ENCODE measurements at regions not wholly inside any gene's neighbourhood (a gene's known extent, or its start where the extent isn't known, plus 50 kb on each side); places are given as distances from the start of the nearest gene placed in this dataset.

DNA sequence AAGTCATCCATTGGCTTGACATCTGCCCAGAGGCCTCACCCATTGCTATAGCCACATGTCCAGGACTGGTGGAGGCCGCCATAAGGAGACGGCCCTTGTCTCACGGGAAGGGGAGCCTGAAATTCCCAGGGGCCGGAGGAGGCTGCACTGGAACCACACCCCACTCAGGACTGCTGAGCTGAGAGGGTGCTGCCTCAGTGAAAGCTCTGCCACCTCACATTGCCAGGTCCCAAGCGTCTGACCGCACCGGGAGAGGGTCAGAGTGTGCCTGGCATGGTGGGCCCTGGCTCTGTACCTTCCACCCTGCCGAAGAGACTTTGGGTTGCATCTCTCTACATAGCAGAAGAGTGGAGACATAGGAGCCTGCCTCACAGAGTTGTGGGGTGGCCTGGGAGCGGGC, 134.1 kb upstream of the GLI2 start:
- in situ Hi-C loops (cut with HindIII; ENCODE audit: extremely low pct_ligation_motif_present, low pct_unique_long_range_greater_than_20kb): no loop called here
- Histone ChIP-seq H3K36me3 (replicated peaks in 1 of 2; ENCODE audit: control insufficient read depth in 1 of 2, insufficient read depth in 2 of 2, low read length in 2 of 2) (no peaks in the 10 kb centered on the region), H3K4me2 (ENCODE audit: low read depth, low read length) (no peak overlapping the region), H3K27me3 (ENCODE audit: control insufficient read depth in 1 of 2, insufficient read depth in 2 of 2, low read length in 2 of 2) (peaks cover 12 to 91% of the 10 kb centered on the region in 2 experiments), H4K20me1 (ENCODE audit: insufficient read depth, low read length) (peaks cover 5% of the 10 kb centered on the region; the same call in 1 of the 2 replicates), H3K9ac (ENCODE audit: insufficient read depth, low read depth, low read length) (no peak overlapping the region), H3K9me3 (ENCODE audit: low read length) (no peaks in the 10 kb centered on the region), H3K4me3 (replicated peaks in 1 of 3; ENCODE audit: insufficient read depth in 1 of 3, low read depth in 2 of 3, low read length in 3 of 3) (no peak overlapping the region), H3K4me1 (ENCODE audit: insufficient read depth, low read length) (peaks cover 13% of the 10 kb centered on the region; the same call in 1 of the 2 replicates), H2AFZ (ENCODE audit: low read length) (no peak overlapping the region), H3K27ac (ENCODE audit: extremely low read length, insufficient read depth, low read length) (no peak overlapping the region), H3K79me2 (ENCODE audit: insufficient read depth, low read length) (no peaks in the 10 kb centered on the region)
- ChIA-PET POLR2A (no interaction called here), CTCF (ENCODE audit: low intra/inter-chr PET ratio, low total read pairs) (no interaction called here)
- DNase-seq (ENCODE audit: low spot score) (no peak), FAIRE-seq (no peak), ATAC-seq (no peak)
- WGBS (ENCODE audit: low lambda C conversion rate): 35% methylated on average over 7 of the region's 9 CpGs
- BruUV-seq (replicated peaks): no TSS peak
- intact Hi-C loops (cut with micrococcal nuclease; ENCODE audit: unreplicated experiment): no loop called here
- TF ChIP-seq HDAC2 (CRISPR knock-in tag; IDR thresholded peaks at IDR 0.05) (no peak), ZFP41 (CRISPR knock-in tag; IDR thresholded peaks at IDR 0.05; ENCODE audit: borderline replicate concordance) (no peak), CBX1 (IDR thresholded peaks at IDR 0.05; ENCODE audit: low read depth) (no peak), HNRNPH1 (optimal IDR thresholded peaks at IDR 0.05; ENCODE audit: low read depth, low read length) (no peak), SIX4 (CRISPR knock-in tag; IDR thresholded peaks at IDR 0.05) (no peak), CENPT (CRISPR knock-in tag; IDR thresholded peaks at IDR 0.05; ENCODE audit: low read depth) (no peak), MAF1 (CRISPR knock-in tag; IDR thresholded peaks at IDR 0.05; ENCODE audit: borderline replicate concordance) (no peak)
- TF ChIP-seq, protein P1, sequence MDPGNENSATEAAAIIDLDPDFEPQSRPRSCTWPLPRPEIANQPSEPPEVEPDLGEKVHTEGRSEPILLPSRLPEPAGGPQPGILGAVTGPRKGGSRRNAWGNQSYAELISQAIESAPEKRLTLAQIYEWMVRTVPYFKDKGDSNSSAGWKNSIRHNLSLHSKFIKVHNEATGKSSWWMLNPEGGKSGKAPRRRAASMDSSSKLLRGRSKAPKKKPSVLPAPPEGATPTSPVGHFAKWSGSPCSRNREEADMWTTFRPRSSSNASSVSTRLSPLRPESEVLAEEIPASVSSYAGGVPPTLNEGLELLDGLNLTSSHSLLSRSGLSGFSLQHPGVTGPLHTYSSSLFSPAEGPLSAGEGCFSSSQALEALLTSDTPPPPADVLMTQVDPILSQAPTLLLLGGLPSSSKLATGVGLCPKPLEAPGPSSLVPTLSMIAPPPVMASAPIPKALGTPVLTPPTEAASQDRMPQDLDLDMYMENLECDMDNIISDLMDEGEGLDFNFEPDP (CRISPR knock-in tag; conservative IDR thresholded peaks at IDR 0.05): no peak
- TF ChIP-seq, protein P2, sequence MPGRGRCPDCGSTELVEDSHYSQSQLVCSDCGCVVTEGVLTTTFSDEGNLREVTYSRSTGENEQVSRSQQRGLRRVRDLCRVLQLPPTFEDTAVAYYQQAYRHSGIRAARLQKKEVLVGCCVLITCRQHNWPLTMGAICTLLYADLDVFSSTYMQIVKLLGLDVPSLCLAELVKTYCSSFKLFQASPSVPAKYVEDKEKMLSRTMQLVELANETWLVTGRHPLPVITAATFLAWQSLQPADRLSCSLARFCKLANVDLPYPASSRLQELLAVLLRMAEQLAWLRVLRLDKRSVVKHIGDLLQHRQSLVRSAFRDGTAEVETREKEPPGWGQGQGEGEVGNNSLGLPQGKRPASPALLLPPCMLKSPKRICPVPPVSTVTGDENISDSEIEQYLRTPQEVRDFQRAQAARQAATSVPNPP (CRISPR knock-in tag; IDR thresholded peaks at IDR 0.05): no peak
- TF ChIP-seq, protein P3, sequence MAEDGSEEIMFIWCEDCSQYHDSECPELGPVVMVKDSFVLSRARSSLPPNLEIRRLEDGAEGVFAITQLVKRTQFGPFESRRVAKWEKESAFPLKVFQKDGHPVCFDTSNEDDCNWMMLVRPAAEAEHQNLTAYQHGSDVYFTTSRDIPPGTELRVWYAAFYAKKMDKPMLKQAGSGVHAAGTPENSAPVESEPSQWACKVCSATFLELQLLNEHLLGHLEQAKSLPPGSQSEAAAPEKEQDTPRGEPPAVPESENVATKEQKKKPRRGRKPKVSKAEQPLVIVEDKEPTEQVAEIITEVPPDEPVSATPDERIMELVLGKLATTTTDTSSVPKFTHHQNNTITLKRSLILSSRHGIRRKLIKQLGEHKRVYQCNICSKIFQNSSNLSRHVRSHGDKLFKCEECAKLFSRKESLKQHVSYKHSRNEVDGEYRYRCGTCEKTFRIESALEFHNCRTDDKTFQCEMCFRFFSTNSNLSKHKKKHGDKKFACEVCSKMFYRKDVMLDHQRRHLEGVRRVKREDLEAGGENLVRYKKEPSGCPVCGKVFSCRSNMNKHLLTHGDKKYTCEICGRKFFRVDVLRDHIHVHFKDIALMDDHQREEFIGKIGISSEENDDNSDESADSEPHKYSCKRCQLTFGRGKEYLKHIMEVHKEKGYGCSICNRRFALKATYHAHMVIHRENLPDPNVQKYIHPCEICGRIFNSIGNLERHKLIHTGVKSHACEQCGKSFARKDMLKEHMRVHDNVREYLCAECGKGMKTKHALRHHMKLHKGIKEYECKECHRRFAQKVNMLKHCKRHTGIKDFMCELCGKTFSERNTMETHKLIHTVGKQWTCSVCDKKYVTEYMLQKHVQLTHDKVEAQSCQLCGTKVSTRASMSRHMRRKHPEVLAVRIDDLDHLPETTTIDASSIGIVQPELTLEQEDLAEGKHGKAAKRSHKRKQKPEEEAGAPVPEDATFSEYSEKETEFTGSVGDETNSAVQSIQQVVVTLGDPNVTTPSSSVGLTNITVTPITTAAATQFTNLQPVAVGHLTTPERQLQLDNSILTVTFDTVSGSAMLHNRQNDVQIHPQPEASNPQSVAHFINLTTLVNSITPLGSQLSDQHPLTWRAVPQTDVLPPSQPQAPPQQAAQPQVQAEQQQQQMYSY (CRISPR knock-in tag; IDR thresholded peaks at IDR 0.05): no peak
- TF ChIP-seq, protein P4, sequence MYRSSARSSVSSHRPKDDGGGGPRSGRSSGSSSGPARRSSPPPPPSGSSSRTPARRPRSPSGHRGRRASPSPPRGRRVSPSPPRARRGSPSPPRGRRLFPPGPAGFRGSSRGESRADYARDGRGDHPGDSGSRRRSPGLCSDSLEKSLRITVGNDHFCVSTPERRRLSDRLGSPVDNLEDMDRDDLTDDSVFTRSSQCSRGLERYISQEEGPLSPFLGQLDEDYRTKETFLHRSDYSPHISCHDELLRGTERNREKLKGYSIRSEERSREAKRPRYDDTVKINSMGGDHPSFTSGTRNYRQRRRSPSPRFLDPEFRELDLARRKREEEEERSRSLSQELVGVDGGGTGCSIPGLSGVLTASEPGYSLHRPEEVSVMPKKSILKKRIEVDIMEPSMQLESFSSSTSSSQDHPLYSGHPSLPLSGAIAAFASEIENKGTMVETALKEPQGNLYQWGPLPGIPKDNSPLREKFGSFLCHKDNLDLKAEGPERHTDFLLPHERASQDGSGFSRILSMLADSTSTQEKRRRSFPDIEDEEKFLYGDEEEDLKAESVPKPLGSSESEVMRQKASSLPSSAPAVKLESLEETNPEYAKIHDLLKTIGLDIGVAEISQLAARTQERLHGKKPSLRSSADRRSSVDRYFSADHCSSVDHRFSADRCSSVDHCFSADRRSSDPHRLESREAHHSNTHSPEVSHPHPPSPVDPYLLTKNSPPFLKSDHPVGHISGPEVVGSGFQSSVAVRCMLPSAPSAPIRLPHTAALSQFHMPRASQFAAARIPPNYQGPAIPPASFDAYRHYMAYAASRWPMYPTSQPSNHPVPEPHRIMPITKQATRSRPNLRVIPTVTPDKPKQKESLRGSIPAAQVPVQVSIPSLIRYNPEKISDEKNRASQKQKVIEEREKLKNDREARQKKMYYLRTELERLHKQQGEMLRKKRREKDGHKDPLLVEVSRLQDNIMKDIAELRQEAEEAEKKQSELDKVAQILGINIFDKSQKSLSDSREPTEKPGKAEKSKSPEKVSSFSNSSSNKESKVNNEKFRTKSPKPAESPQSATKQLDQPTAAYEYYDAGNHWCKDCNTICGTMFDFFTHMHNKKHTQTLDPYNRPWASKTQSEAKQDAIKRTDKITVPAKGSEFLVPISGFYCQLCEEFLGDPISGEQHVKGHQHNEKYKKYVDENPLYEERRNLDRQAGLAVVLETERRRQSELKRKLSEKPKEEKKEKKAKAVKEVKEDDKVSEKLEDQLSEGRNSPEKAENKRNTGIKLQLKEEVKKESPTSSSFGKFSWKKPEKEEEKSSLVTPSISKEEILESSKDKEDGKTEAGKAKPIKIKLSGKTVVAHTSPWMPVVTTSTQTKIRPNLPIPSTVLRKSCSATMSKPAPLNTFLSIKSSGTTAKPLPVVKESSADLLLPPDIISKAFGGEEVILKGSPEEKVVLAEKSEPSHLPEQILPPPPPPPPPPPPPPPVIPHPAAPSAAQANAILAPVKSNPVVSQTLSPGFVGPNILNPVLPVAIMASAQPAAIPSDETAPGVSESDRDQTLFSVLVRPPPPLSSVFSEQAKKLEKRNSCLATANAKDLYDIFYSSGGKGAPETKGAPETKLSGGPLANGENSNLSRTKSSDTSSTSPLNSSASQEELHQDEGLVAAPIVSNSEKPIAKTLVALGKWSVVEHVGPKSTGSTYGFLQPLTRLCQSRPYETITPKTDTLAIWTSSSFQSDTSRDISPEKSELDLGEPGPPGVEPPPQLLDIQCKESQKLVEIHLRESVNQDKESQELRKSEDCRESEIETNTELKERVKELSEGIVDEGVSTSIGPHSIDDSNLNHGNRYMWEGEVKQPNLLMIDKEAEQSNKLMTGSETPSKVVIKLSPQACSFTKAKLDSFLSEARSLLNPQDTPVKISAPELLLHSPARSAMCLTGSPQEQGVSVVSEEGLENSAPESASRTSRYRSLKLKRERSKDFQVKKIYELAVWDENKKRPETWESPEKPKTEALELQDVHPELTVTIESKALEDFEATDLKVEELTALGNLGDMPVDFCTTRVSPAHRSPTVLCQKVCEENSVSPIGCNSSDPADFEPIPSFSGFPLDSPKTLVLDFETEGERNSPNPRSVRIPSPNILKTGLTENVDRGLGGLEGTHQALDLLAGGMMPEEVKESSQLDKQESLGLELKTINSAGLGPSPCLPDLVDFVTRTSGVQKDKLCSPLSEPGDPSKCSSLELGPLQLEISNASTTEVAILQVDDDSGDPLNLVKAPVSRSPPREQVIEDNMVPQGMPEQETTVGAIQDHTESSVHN (CRISPR knock-in tag; IDR thresholded peaks at IDR 0.05): no peak
